Keratinocyte (primary cell): ENCODE measurements at regions not wholly inside any gene's neighbourhood (a gene's known extent, or its start where the extent isn't known, plus 50 kb on each side); places are given as distances from the start of the nearest gene placed in this dataset.
"Not testable (repeated sequence)": the region's sequence is repeated elsewhere in the genome, so short reads cannot be mapped to it uniquely, and the experiment has no call there.

Source experiments
- CTCF ChIP-seq, 3 experiments: IDR thresholded peaks in 1 of 3; conservative IDR thresholded peaks in 1 of 3; optimal IDR thresholded peaks in 1 of 3; 2 replicates in 2 of 3; 3 replicates in 1 of 3; pipeline versions ENCODE3 to v1.5.1; 2011; ENCODE audit warnings: low read length in 3 of 3, mild to moderate bottlenecking in 3 of 3, moderate library complexity in 2 of 3, control low read depth in 1 of 3, inconsistent platforms in 1 of 3; ENCODE audit not compliant: insufficient read depth in 2 of 3; ENCODE audit errors: extremely low read depth in 1 of 3
- EZH2 ChIP-seq: IDR thresholded peaks from one replicate; pipeline ENCODE4 v1.6.1; 2012; ENCODE audit warnings: inconsistent platforms, mild to moderate bottlenecking, low read length, moderate library complexity

GRCh38 chr2:111545723-111546431 is 338.1 kb downstream of the ANAPC1 start:
- not testable (repeated sequence) for TF ChIP-seq CTCF (optimal IDR thresholded peaks at IDR 0.05 in 1 of 3, IDR thresholded peaks at IDR 0.05 in 1 of 3, conservative IDR thresholded peaks at IDR 0.05 in 1 of 3; ENCODE audit: extremely low read depth in 1 of 3, insufficient read depth in 2 of 3, low read length in 3 of 3); EZH2
